HG02571 (cell line): ENCODE measurements at regions not wholly inside any gene's neighbourhood (a gene's known extent, or its start where the extent isn't known, plus 50 kb on each side); places are given as distances from the start of the nearest gene placed in this dataset.

Experiments
- ATAC-seq: cut with Tn5 transposase; IDR thresholded peaks from one replicate; pipeline ENCODE4 v1.9.1; 2021; ENCODE audit warnings: mild to moderate bottlenecking, moderate library complexity; ENCODE audit not compliant: unreplicated experiment

- no peak for ATAC-seq
Observed at GRCh38 chr3:71893702-71894479, 108.9 kb upstream of the PROK2 start.

- no peak for ATAC-seq
Observed at GRCh38 chr3:71893122-71893521, 108.2 kb upstream of the PROK2 start.

- no peak for ATAC-seq
Observed at GRCh38 chr3:71891483-71891882, 106.5 kb upstream of the PROK2 start.

- ATAC-seq: no peak
Observed at GRCh38 chr3:71890356-71890931, 105.5 kb upstream of the PROK2 start.

GRCh38 chr3:71887256-71887655 lies 102.3 kb upstream of the PROK2 start:
- ATAC-seq: no peak

- no peak for ATAC-seq
Observed at GRCh38 chr3:71885006-71885405, 100.1 kb upstream of the PROK2 start.

GRCh38 chr3:71881732-71882131 lies 96.8 kb upstream of the PROK2 start:
- ATAC-seq: no peak

- no peak for ATAC-seq
Observed at GRCh38 chr3:71881041-71881440, 96.1 kb upstream of the PROK2 start.

GRCh38 chr3:71879089-71879488 lies 94.1 kb upstream of the PROK2 start:
- ATAC-seq: no peak

- no peak for ATAC-seq
Observed at GRCh38 chr3:71876135-71877105, 91.5 kb upstream of the PROK2 start.

- peak; percentile 87 for ATAC-seq
Observed at GRCh38 chr3:71875461-71875947, 90.6 kb upstream of the PROK2 start.

- ATAC-seq: no peak
Observed at GRCh38 chr3:71874618-71875017, 89.7 kb upstream of the PROK2 start.

GRCh38 chr3:71873093-71873611 lies 88.2 kb upstream of the PROK2 start:
- ATAC-seq: no peak

- no peak for ATAC-seq
Observed at GRCh38 chr3:71872256-71872655, 87.3 kb upstream of the PROK2 start.

GRCh38 chr3:71870966-71871512 lies 86.1 kb upstream of the PROK2 start:
- ATAC-seq: no peak

- no peak for ATAC-seq
Observed at GRCh38 chr3:71868876-71869275, 83.9 kb upstream of the PROK2 start.

- no peak for ATAC-seq
Observed at GRCh38 chr3:71865727-71866126, 80.8 kb upstream of the PROK2 start.

- no peak for ATAC-seq
Observed at GRCh38 chr3:71863563-71864190, 78.7 kb upstream of the PROK2 start.

GRCh38 chr3:71862371-71863140 lies 77.6 kb upstream of the PROK2 start:
- no peak for ATAC-seq

GRCh38 chr3:71859123-71859519 lies 74.2 kb upstream of the PROK2 start:
- no peak for ATAC-seq
